PC-3 (cell line): ENCODE measurements at regions not wholly inside any gene's neighbourhood (a gene's known extent, or its start where the extent isn't known, plus 50 kb on each side); places are given as distances from the start of the nearest gene placed in this dataset.

Source experiments
- CTCF ChIP-seq: fragments of 300-600 bp; sonication (generic); conservative IDR thresholded peaks from 2 replicates; pipeline ENCODE4 v1.5.1; 2017; ENCODE audit warnings: antibody characterized with exemption, low read depth, mild to moderate bottlenecking, low read length
- EZH2 ChIP-seq: fragments of 300-600 bp; sonication (generic); IDR thresholded peaks from one replicate; pipeline ENCODE4 v1.6.1; 2017; ENCODE audit warnings: antibody characterized with exemption, mild to moderate bottlenecking, low read length; ENCODE audit not compliant: unreplicated experiment
- EZH2phosphoT487 ChIP-seq: fragments of 300-600 bp; sonication (generic); IDR thresholded peaks from 2 replicates; pipeline ENCODE4 v1.6.1; 2018; ENCODE audit warnings: mild to moderate bottlenecking, antibody characterized with exemption, low read length, borderline replicate concordance

- TF ChIP-seq EZH2phosphoT487 (no peak), CTCF (no peak), EZH2 (no peak)
Observed at GRCh38 chr4:153081693-153082092, 122.5 kb upstream of the TRIM2 start.
